NCI-H128 (cell line): ENCODE measurements at regions not wholly inside any gene's neighbourhood (a gene's known extent, or its start where the extent isn't known, plus 50 kb on each side); places are given as distances from the start of the nearest gene placed in this dataset.
"Not testable (repeated sequence)": the region's sequence is repeated elsewhere in the genome, so short reads cannot be mapped to it uniquely, and the experiment has no call there.

ENCODE experiments used
- DNase-seq: peaks from one replicate; lab custom pipeline; 2025; ENCODE audit not compliant: unreplicated experiment; lab: John Stamatoyannopoulos, UW

GRCh38 chr5:135279328-135279727, 119.7 kb downstream of the MACROH2A1 start:
- DNase-seq, result no peak

- no peak for DNase-seq
These were observed 122.9 kb downstream of the MACROH2A1 start for GRCh38 chr5:135276151-135276550.

- no peak for DNase-seq
These were observed 125.8 kb downstream of the MACROH2A1 start for GRCh38 chr5:135273212-135273611.

GRCh38 chr5:135272311-135272805, 126.7 kb downstream of the MACROH2A1 start:
- no peak for DNase-seq

- no peak for DNase-seq
These were observed 127.3 kb downstream of the MACROH2A1 start for GRCh38 chr5:135271533-135272310.

- no peak for DNase-seq
These were observed 129.1 kb downstream of the MACROH2A1 start for GRCh38 chr5:135269931-135270421.

GRCh38 chr5:135269199-135269598, 129.8 kb downstream of the MACROH2A1 start:
- no peak for DNase-seq

- DNase-seq, result no peak
These were observed 132.1 kb downstream of the MACROH2A1 start for GRCh38 chr5:135266975-135267374.

GRCh38 chr5:135266303-135266635, 132.8 kb downstream of the MACROH2A1 start:
- DNase-seq, result no peak

GRCh38 chr5:135265497-135266302, 133.3 kb downstream of the MACROH2A1 start:
- no peak for DNase-seq

GRCh38 chr5:135264451-135265440, 134.3 kb downstream of the MACROH2A1 start:
- DNase-seq, result no peak

- no peak for DNase-seq
These were observed 135.9 kb downstream of the MACROH2A1 start for GRCh38 chr5:135263022-135263668.

- no peak for DNase-seq
These were observed 136.7 kb downstream of the MACROH2A1 start for GRCh38 chr5:135262364-135262763.

GRCh38 chr5:135260108-135260507, 138.9 kb downstream of the MACROH2A1 start:
- not testable (repeated sequence) for DNase-seq

- DNase-seq, result no peak
These were observed 143.4 kb downstream of the MACROH2A1 start for GRCh38 chr5:135255461-135256178.

- no peak for DNase-seq
These were observed 144.8 kb downstream of the MACROH2A1 start for GRCh38 chr5:135254183-135254582.

GRCh38 chr5:135253601-135254178, 145.3 kb downstream of the MACROH2A1 start:
- DNase-seq, result no peak

GRCh38 chr5:135251093-135251492, 147.9 kb downstream of the MACROH2A1 start:
- no peak for DNase-seq

GRCh38 chr5:135250671-135251070, 148.4 kb downstream of the MACROH2A1 start:
- no peak for DNase-seq
